ELR (cell line): ENCODE measurements at regions not wholly inside any gene's neighbourhood (a gene's known extent, or its start where the extent isn't known, plus 50 kb on each side); places are given as distances from the start of the nearest gene placed in this dataset.

ENCODE experiments used
- DNase-seq: peaks from one replicate; pipeline ENCODE4 v3.0.0-alpha.2; 2015; ENCODE audit warnings: low read depth

- no peak for DNase-seq
Observed at GRCh38 chr10:69740126-69740525, 61.6 kb upstream of the COL13A1 start.

- DNase-seq = no peak
Observed at GRCh38 chr10:69741252-69741651, 60.5 kb upstream of the COL13A1 start.

GRCh38 chr10:69741671-69742355, 59.9 kb upstream of the COL13A1 start:
- no peak for DNase-seq

- DNase-seq = no peak
Observed at GRCh38 chr10:69742356-69742695, 59.4 kb upstream of the COL13A1 start.

GRCh38 chr10:69742928-69743602, 58.6 kb upstream of the COL13A1 start:
- peak; percentile 42 for DNase-seq

GRCh38 chr10:69744971-69745370, 56.7 kb upstream of the COL13A1 start:
- DNase-seq = no peak

- no peak for DNase-seq
Observed at GRCh38 chr10:69745698-69746097, 56.0 kb upstream of the COL13A1 start.

GRCh38 chr10:69747179-69747578, 54.5 kb upstream of the COL13A1 start:
- no peak for DNase-seq

GRCh38 chr10:69748621-69749020, 53.1 kb upstream of the COL13A1 start:
- no peak for DNase-seq

GRCh38 chr10:69749178-69750010, 52.3 kb upstream of the COL13A1 start:
- peak; percentile 59 for DNase-seq

GRCh38 chr10:69750011-69750373, 51.7 kb upstream of the COL13A1 start:
- DNase-seq = no peak

GRCh38 chr10:69750725-69751124, 51.0 kb upstream of the COL13A1 start:
- DNase-seq = no peak

GRCh38 chr10:69751214-69751613, 50.5 kb upstream of the COL13A1 start:
- no peak for DNase-seq
